Ectodermal cell (in vitro differentiated cells): ENCODE measurements at regions not wholly inside any gene's neighbourhood (a gene's known extent, or its start where the extent isn't known, plus 50 kb on each side); places are given as distances from the start of the nearest gene placed in this dataset.
"Not testable (repeated sequence)": the region's sequence is repeated elsewhere in the genome, so short reads cannot be mapped to it uniquely, and the experiment has no call there.

Experiments used
- H3K27ac ChIP-seq: 2 replicates; pipeline ENCODE4 v1.7.0; 2013; ENCODE audit warnings: mild to moderate bottlenecking, low read depth, low read length; ENCODE audit not compliant: insufficient read depth, poor library complexity, severe bottlenecking
- H3K27me3 ChIP-seq: 2 replicates; pipeline ENCODE4 v1.7.0; 2013; ENCODE audit warnings: mild to moderate bottlenecking, low read length; ENCODE audit not compliant: insufficient read depth, control insufficient read depth, poor library complexity, severe bottlenecking
- H3K36me3 ChIP-seq: one replicate; pipeline ENCODE4 v1.7.0; 2013; ENCODE audit warnings: low read length; ENCODE audit not compliant: control insufficient read depth, insufficient read depth
- H3K4me1 ChIP-seq: one replicate; pipeline ENCODE4 v1.7.0; 2013; ENCODE audit warnings: low read length; ENCODE audit not compliant: control insufficient read depth, insufficient read depth
- H3K4me3 ChIP-seq: 2 replicates; pipeline ENCODE4 v1.7.0; 2013; ENCODE audit warnings: low read depth, low read length, control low read depth; ENCODE audit not compliant: insufficient read depth
- H3K9me3 ChIP-seq: 2 replicates; pipeline ENCODE4 v1.7.0; 2013; ENCODE audit warnings: mild to moderate bottlenecking, low read length, moderate library complexity; ENCODE audit not compliant: control insufficient read depth
- WGBS, 2 experiments: methylation state at CpG; one replicate each; pipeline ENCODE4 v1.1.7; 2013; ENCODE audit warnings: missing lambda C conversion rate in 2 of 2; 5-methylcytosine and 5-hydroxymethylcytosine counted together

- Histone ChIP-seq H3K4me1 (peaks cover 7% of the 10 kb centered on the region), H3K27me3 (no peaks in the 10 kb centered on the region), H3K27ac (no peak overlapping the region), H3K9me3 (no peaks in the 10 kb centered on the region), H3K4me3 (no peak overlapping the region), H3K36me3 (no peaks in the 10 kb centered on the region)
- WGBS, 2 experiments, result 95 to 96% methylated on average over 4 of the region's 4 CpGs
Measured at GRCh38 chr11:45384016-45384415, 97.9 kb upstream of the SYT13 start.

DNA sequence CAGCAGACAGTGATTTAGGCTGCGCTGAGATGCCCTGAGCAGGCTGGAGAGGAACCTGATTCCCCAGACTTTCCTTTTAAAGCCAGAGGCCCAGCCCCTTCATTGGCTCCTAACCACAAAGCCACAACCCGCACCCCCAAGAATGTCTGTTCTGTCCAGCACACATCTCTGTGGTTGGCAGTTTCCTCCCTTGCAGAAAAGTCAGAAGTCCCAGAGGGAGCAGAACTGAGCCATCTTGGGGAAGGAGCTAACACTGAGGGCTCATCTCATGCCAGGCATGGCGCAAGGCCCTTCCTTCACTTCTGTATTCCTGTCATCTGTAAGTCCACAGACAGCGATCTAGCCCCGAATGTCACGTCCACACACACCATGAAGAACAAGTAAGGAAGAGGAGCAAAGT is 97.1 kb upstream of the SYT13 start:
- no peaks in the 10 kb centered on the region for H3K9me3 ChIP-seq
- peaks cover 7% of the 10 kb centered on the region for H3K4me1 ChIP-seq
- 93% methylated on average over 6 of the region's 6 CpGs for WGBS, 2 experiments
- no peaks in the 10 kb centered on the region for H3K36me3 ChIP-seq
- no peaks in the 10 kb centered on the region for H3K27me3 ChIP-seq
- no peak overlapping the region for H3K4me3 ChIP-seq
- H3K27ac ChIP-seq, result no peak overlapping the region

- 90 to 94% methylated on average over 7 of the region's 7 CpGs for WGBS, 2 experiments
- H3K9me3 ChIP-seq, result no peaks in the 10 kb centered on the region
- peaks cover 7% of the 10 kb centered on the region for H3K4me1 ChIP-seq
- H3K36me3 ChIP-seq, result no peaks in the 10 kb centered on the region
- no peak overlapping the region for H3K4me3 ChIP-seq
- H3K27ac ChIP-seq, result no peak overlapping the region
- H3K27me3 ChIP-seq, result no peaks in the 10 kb centered on the region
Measured at GRCh38 chr11:45382133-45382878, 96.2 kb upstream of the SYT13 start.

DNA sequence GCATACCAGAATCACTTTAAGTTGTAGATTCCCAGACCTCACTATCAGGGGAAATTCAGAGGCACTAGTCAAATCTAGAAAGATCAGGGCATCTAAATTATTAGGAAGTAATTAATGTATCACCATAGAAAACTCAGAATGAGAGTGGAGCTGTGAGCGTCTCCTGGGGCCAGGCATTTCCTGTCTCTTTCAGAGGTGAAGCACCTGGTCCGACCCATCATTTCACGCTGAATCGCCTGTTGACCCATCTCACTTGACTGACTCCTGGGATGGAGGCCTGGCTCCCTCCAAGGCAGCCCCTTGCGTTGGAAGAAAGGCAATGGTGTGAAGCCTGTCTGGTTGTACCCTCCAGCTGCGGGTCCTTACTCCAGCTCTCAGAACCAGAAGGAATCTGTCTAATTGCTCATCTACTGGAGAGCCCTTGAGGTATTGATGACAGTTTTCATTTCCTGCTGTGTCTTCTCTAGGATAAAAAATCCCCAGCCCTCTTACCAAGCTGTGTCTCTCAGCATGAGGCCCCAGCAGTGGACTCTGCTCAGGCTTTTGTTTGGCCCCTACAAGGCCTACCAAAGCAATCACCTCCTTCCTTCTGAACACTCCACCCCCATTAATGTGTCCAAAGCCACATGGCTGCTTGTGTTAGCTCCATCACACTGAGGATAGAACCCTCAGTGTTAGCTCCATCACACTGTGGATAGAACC is 93.2 kb upstream of the SYT13 start:
- Histone ChIP-seq H3K36me3 (no peaks in the 10 kb centered on the region), H3K27ac (no peak overlapping the region), H3K27me3 (no peaks in the 10 kb centered on the region), H3K9me3 (no peaks in the 10 kb centered on the region), H3K4me3 (no peak overlapping the region), H3K4me1 (no peaks in the 10 kb centered on the region)
- 88% methylated on average over 6 of the region's 6 CpGs for WGBS, 2 experiments

DNA sequence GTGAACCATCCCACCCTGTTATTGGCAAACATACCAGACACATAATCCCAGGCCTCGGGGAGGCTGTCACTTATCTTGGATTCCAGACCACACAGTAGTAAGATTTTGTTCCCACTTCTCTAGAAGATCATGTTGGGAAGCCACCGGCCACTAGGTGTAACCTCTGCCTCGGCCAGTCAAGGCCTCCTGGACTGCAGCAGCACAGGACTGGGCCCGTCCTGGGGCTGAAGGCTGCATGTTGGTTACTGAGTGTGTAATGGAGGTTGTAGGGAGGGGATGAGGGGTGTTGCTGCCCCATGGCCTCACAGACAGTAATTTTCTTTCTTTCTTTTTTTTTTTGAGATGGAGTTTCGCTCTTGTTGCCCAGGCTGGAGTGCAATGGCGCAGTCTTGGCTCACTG is 92.4 kb upstream of the SYT13 start:
- WGBS, 2 experiments, result 91 to 95% methylated on average over 6 of the region's 6 CpGs
- Histone ChIP-seq H3K4me1 (no peaks in the 10 kb centered on the region), H3K27me3 (no peaks in the 10 kb centered on the region), H3K9me3 (no peaks in the 10 kb centered on the region), H3K4me3 (no peak overlapping the region), H3K27ac (no peak overlapping the region), H3K36me3 (no peaks in the 10 kb centered on the region)

DNA sequence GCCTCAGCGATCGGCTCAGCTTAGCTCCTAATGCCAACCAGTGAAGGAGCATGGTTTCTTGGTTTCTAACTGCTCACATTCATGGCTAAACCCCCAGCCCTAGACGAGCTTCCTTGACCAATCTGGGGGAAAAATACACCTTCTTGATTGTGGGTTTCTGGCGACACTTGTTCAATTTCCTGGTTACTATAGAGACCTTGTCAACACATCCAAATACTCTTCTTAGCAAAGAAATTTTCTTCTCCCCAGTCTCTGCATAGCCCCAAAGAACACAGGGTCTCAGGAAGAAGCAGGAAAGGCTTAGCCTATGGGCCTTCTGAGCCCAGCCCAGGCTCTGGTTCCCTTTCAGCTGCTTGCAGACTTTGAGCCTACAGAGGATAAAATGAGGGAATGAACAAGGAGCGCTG is 88.5 kb upstream of the SYT13 start:
- 90 to 93% methylated on average over 5 of the region's 5 CpGs for WGBS, 2 experiments
- H3K27ac ChIP-seq, result no peak overlapping the region
- peaks cover 15% of the 10 kb centered on the region for H3K4me1 ChIP-seq
- H3K9me3 ChIP-seq, result no peaks in the 10 kb centered on the region
- no peak overlapping the region for H3K4me3 ChIP-seq
- no peaks in the 10 kb centered on the region for H3K27me3 ChIP-seq
- no peaks in the 10 kb centered on the region for H3K36me3 ChIP-seq

DNA sequence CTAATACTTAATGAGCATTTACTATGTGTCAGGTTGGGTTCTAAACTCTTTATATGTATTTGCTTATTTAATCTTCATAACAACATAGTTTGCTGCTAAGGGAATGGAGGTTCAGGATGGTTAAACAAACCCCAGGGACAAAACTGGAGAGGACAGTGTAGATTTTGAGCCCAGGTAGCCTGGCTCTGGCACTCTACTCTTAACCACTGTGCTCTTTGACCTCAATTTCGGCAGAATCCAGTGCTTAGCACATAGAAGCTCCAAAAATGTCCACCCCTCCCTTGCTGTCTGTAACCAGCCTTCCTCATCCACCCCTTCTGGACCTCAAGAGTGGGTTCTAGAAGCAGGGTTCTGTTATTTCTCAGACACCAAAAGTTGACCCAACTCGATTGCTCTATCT is 88.0 kb upstream of the SYT13 start:
- peaks cover 19% of the 10 kb centered on the region for H3K4me1 ChIP-seq
- 89 to 92% methylated on average over 2 of the region's 2 CpGs for WGBS, 2 experiments
- no peaks in the 10 kb centered on the region for H3K36me3 ChIP-seq
- H3K27ac ChIP-seq, result no peak overlapping the region
- H3K4me3 ChIP-seq, result no peak overlapping the region
- H3K9me3 ChIP-seq, result no peaks in the 10 kb centered on the region
- no peaks in the 10 kb centered on the region for H3K27me3 ChIP-seq

DNA sequence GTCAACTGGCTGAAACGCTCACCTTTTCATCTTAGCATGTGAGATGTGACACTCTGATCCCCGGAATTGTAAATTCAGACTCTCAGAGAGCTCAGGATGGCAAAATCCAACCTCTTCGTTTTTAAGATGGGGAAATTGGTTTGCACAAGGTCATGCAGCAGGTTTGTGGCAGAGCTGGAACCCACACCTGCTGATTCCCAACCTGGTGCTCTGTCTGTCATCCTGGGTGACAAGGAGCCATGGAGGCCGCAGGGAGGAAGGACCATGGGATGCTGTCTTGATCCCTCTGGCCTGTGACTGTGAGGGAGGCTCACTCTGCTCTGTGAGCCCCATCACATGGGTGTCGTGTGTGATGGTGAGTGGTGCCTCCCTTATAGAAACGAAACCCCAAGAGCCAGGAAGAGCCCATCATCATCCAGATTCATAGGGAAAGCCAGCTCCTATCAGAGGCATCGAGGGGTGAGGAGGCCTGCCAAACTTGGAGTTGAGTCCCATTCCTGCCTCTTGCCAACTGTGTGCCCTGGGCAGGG is 87.4 kb upstream of the SYT13 start:
- WGBS, 2 experiments, result 95 to 97% methylated on average over 7 of the region's 7 CpGs
- Histone ChIP-seq H3K4me1 (peaks cover 19% of the 10 kb centered on the region), H3K27ac (no peak overlapping the region), H3K4me3 (no peak overlapping the region), H3K36me3 (no peaks in the 10 kb centered on the region), H3K9me3 (no peaks in the 10 kb centered on the region), H3K27me3 (no peaks in the 10 kb centered on the region)

DNA sequence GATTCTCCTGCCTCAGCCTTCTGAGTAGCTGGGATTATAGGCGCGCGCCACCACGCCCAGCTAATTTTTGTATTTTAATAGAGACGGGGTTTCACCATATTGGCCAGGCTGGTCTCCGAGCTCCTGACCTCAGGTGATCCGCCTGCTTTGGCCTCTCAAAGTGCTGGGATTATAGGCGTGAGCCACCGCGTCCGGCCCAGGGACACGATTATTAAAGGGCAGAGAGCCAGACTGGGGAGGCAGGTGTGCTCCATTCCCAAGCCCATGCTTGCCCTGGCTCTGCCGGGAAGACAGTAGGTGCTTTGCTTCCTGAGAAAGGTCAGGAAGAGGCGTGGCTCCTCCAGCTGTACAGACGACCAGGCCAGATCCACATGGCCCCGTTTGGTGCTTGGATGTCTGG is 86.3 kb upstream of the SYT13 start:
- not testable (repeated sequence) for H3K9me3 ChIP-seq, H3K27ac ChIP-seq, H3K27me3 ChIP-seq, H3K4me3 ChIP-seq, H3K36me3 ChIP-seq
- H3K4me1 ChIP-seq, result peaks cover 28% of the 10 kb centered on the region
- WGBS, 2 experiments, result 89 to 91% methylated on average over 16 of the region's 16 CpGs

- Histone ChIP-seq H3K27me3 (no peaks in the 10 kb centered on the region), H3K27ac (no peak overlapping the region), H3K9me3 (no peaks in the 10 kb centered on the region), H3K4me1 (peaks cover 38% of the 10 kb centered on the region), H3K4me3 (peak overlapping the region; percentile 12), H3K36me3 (no peaks in the 10 kb centered on the region)
- WGBS, 2 experiments, result 12 to 15% methylated on average over 31 of the region's 31 CpGs
Measured at GRCh38 chr11:45371251-45372115, 85.3 kb upstream of the SYT13 start.
